Activated CD8-positive, alpha-beta T cell treated with anti-CD3 and anti-CD28 coated beads for 36 hours (primary cell): ENCODE measurements at regions not wholly inside any gene's neighbourhood (a gene's known extent, or its start where the extent isn't known, plus 50 kb on each side); places are given as distances from the start of the nearest gene placed in this dataset.

Experiments used
- ATAC-seq: fragments of 200-7000 bp; cut with Tn5 transposase; one replicate; pipeline ENCODE4 v1.10.0; 2021; ENCODE audit warnings: mild to moderate bottlenecking, moderate library complexity
- CTCF ChIA-PET: fragments of 350-600 bp; sonication (Branson Sonifier 250); formaldehyde crosslinking; loops from one replicate; lab custom pipeline; 2021; ENCODE audit warnings: antibody characterized with exemption; lab: Charles Lee
- POLR2A ChIA-PET: fragments of 350-600 bp; sonication (Branson Sonifier 250); formaldehyde crosslinking; loops from one replicate; lab custom pipeline; 2021; ENCODE audit warnings: antibody characterized with exemption; lab: Charles Lee
- DNase-seq: peaks from one replicate; pipeline ENCODE4 v3.0.0-alpha.2; 2020
- H3K27ac Mint-ChIP-seq: one replicate; pipeline ENCODE4 v1.8.0; 2021; ENCODE audit warnings: mild to moderate bottlenecking, mixed read lengths
- H3K27me3 Mint-ChIP-seq: one replicate; pipeline ENCODE4 v1.8.0; 2021; ENCODE audit warnings: mixed read lengths
- H3K36me3 Mint-ChIP-seq: one replicate; pipeline ENCODE4 v1.8.0; 2021; ENCODE audit warnings: low read depth, mixed read lengths
- H3K4me1 Mint-ChIP-seq: one replicate; pipeline ENCODE4 v1.8.0; 2021; ENCODE audit warnings: low read depth, mixed read lengths
- H3K4me3 Mint-ChIP-seq: one replicate; pipeline ENCODE4 v1.8.0; 2021; ENCODE audit warnings: mild to moderate bottlenecking, moderate library complexity, mixed read lengths
- H3K9me3 Mint-ChIP-seq: one replicate; pipeline ENCODE4 v1.8.0; 2021; ENCODE audit warnings: mixed read lengths
- CTCF ChIP-seq: fragments of 200-600 bp; IDR thresholded peaks from one replicate; pipeline ENCODE4 v1.8.0; 2022; ENCODE audit warnings: antibody characterized with exemption, mild to moderate bottlenecking
- intact Hi-C: fragments of 100-400 bp; cut with micrococcal nuclease; formaldehyde crosslinking; loops from one replicate; pipeline ENCODE4 v1.10.0; 2022

GRCh38 chr2:41283079-41283775 is 764.6 kb upstream of the PKDCC start:
- ChIA-PET CTCF (no interaction called here), POLR2A (no interaction called here)
- TF ChIP-seq CTCF = no peak
- DNase-seq (no peak), ATAC-seq (no peak)
- H3K27me3 Mint-ChIP-seq = no peaks in the 10 kb centered on the region
- no peaks in the 10 kb centered on the region for H3K9me3 Mint-ChIP-seq
- no peaks in the 10 kb centered on the region for H3K4me1 Mint-ChIP-seq
- H3K36me3 Mint-ChIP-seq = no peaks in the 10 kb centered on the region
- intact Hi-C loops = no loop called here
- H3K4me3 Mint-ChIP-seq = no peak overlapping the region
- H3K27ac Mint-ChIP-seq = no peak overlapping the region

GRCh38 chr2:41293491-41293890 is 754.3 kb upstream of the PKDCC start:
- CTCF ChIA-PET = no interaction called here
- ATAC-seq = no peak

GRCh38 chr2:41294331-41294730 is 753.5 kb upstream of the PKDCC start:
- ChIA-PET POLR2A (no interaction called here), CTCF (no interaction called here)
- no peak for TF ChIP-seq CTCF
- no peak for ATAC-seq
- no peaks in the 10 kb centered on the region for H3K27me3 Mint-ChIP-seq
- H3K27ac Mint-ChIP-seq = no peak overlapping the region
- H3K4me1 Mint-ChIP-seq = no peaks in the 10 kb centered on the region
- no peaks in the 10 kb centered on the region for H3K36me3 Mint-ChIP-seq
- intact Hi-C loops = no loop called here
- no peak overlapping the region for H3K4me3 Mint-ChIP-seq
- no peaks in the 10 kb centered on the region for H3K9me3 Mint-ChIP-seq
- no peak for DNase-seq

More at GRCh38 chr2:41293491-41293890, 754.3 kb upstream of the PKDCC start:
- no peak overlapping the region for H3K4me3 Mint-ChIP-seq
- H3K9me3 Mint-ChIP-seq = no peaks in the 10 kb centered on the region
- no peaks in the 10 kb centered on the region for H3K27me3 Mint-ChIP-seq
- DNase-seq = no peak
- POLR2A ChIA-PET = no interaction called here
- H3K36me3 Mint-ChIP-seq = no peaks in the 10 kb centered on the region
- TF ChIP-seq CTCF = no peak
- H3K4me1 Mint-ChIP-seq = no peaks in the 10 kb centered on the region
- no peak overlapping the region for H3K27ac Mint-ChIP-seq
- intact Hi-C loops = no loop called here

- no peak overlapping the region for H3K27ac Mint-ChIP-seq
- POLR2A ChIA-PET = no interaction called here
- TF ChIP-seq CTCF = no peak
- no peak overlapping the region for H3K4me3 Mint-ChIP-seq
- DNase-seq = no peak
- peaks cover 1% of the 10 kb centered on the region for H3K9me3 Mint-ChIP-seq
- CTCF ChIA-PET = no interaction called here
- H3K4me1 Mint-ChIP-seq = no peaks in the 10 kb centered on the region
- ATAC-seq = no peak
- H3K27me3 Mint-ChIP-seq = peaks cover 2% of the 10 kb centered on the region
- no peaks in the 10 kb centered on the region for H3K36me3 Mint-ChIP-seq
- intact Hi-C loops = no loop called here
These were observed 734.7 kb upstream of the PKDCC start for GRCh38 chr2:41313082-41313481.

- Mint-ChIP-seq H3K4me3 (no peak overlapping the region), H3K36me3 (no peaks in the 10 kb centered on the region), H3K4me1 (no peaks in the 10 kb centered on the region), H3K9me3 (peaks cover 1% of the 10 kb centered on the region), H3K27me3 (peaks cover 2% of the 10 kb centered on the region), H3K27ac (no peak overlapping the region)
- intact Hi-C loops = no loop called here
- ChIA-PET CTCF (no interaction called here), POLR2A (no interaction called here)
- no peak for TF ChIP-seq CTCF
- ATAC-seq (no peak), DNase-seq (no peak)
These were observed 733.2 kb upstream of the PKDCC start for GRCh38 chr2:41314511-41315070.
